GM13976 (cell line): ENCODE measurements at regions not wholly inside any gene's neighbourhood (a gene's known extent, or its start where the extent isn't known, plus 50 kb on each side); places are given as distances from the start of the nearest gene placed in this dataset.

Source experiments
- DNase-seq: peaks from one replicate; pipeline ENCODE4 v3.0.0; 2012; ENCODE audit warnings: low spot score
- in situ Hi-C: fragments of 300-500 bp; cut with MboI; formaldehyde crosslinking; loops from one replicate; pipeline ENCODE4 v1.12.0; 2022; ENCODE audit warnings: low sequenced_read_pairs, mixed read lengths, inconsistent platforms; ENCODE audit not compliant: unreplicated experiment
- TF ChIP-seq, protein P1 (sequence below): IDR thresholded peaks from 2 replicates; pipeline ENCODE4 v1.5.1; 2012; ENCODE audit warnings: borderline replicate concordance, mild to moderate bottlenecking; ENCODE audit not compliant: insufficient read depth; ENCODE audit errors: extremely low read depth, missing control alignments, control extremely low read depth

DNA sequence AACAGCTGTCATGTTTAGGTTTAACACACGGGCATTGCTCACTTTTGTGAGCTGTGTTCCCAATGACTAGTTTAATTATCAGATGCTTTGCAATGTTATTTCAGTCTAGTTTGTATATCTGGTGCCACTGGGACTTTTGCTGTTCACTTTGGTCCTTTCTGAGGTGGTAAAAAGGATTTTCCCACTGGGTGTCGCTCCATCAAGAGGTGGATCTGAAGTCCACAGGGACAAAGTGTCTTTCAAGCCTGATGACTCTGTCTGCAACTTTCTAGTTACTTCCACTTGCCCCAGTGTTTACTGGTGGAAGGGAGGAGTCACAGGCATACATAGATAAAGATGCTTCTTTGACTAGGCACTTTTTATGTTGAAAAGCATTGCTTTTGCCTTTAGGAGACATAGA is 242.2 kb downstream of the HGF start:
- no peak for DNase-seq
- in situ Hi-C loops: no loop called here
- TF ChIP-seq, protein P1, sequence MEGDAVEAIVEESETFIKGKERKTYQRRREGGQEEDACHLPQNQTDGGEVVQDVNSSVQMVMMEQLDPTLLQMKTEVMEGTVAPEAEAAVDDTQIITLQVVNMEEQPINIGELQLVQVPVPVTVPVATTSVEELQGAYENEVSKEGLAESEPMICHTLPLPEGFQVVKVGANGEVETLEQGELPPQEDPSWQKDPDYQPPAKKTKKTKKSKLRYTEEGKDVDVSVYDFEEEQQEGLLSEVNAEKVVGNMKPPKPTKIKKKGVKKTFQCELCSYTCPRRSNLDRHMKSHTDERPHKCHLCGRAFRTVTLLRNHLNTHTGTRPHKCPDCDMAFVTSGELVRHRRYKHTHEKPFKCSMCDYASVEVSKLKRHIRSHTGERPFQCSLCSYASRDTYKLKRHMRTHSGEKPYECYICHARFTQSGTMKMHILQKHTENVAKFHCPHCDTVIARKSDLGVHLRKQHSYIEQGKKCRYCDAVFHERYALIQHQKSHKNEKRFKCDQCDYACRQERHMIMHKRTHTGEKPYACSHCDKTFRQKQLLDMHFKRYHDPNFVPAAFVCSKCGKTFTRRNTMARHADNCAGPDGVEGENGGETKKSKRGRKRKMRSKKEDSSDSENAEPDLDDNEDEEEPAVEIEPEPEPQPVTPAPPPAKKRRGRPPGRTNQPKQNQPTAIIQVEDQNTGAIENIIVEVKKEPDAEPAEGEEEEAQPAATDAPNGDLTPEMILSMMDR: no peak

DNA sequence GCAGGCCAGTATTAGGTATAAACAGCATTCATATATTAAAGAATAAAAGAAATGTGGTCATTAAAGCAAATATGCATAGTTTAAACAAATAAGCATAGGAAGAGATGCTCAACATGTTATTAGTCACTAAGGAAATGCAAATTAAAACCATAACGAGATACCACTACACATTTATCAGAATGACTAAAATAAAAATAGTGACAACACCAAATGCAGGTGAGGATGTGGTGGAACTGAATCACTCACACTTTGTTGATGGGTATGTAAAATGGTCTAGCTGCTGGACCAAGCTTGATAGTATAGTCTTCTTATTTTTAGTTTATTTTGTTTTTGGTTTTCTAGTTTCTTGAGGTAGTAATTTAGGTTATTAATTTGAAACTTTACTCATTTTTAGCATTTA is 242.9 kb downstream of the HGF start:
- TF ChIP-seq, protein P1: no peak
- in situ Hi-C loops: no loop called here
- DNase-seq: no peak

DNA sequence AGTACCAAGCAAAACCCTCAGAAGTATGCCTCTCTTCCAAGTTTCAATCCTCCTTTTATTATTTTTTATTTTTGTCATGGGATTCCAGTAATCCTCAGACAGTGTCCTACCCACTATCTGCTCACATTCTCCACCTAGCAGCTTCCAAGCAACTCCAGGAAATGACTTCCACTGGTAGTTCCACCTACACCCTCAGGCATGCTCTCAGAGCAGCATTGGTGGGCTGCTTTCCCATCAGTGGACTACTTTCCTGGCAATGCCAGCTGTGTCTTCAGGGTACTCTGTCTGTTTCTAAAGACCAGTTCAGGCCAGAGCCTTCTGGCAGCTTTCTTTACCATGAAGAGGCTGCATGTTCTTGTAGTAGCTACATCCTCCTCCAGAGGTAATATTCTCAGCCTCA is 244.0 kb downstream of the HGF start:
- no peak for DNase-seq
- in situ Hi-C loops: no loop called here
- TF ChIP-seq, protein P1: no peak

DNA sequence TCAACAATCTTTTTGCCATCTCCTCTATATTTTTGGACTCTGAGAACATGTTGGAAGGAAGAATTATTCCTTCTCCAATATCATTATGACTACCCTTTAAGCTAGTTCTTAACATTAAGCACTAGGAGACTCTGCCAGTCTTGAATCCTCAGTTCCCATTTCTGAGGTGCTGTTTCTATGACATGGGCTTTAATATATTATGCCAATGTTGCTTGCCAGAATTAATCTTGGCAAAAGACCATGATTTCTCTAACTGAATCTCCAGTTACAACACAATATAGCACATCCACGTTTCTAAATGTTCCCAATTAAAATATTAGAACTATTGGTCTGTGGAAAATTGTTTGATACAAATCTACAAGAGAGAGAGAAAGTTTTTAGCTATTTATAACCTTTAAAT is 250.0 kb downstream of the HGF start:
- TF ChIP-seq, protein P1: no peak
- in situ Hi-C loops: no loop called here

DNA sequence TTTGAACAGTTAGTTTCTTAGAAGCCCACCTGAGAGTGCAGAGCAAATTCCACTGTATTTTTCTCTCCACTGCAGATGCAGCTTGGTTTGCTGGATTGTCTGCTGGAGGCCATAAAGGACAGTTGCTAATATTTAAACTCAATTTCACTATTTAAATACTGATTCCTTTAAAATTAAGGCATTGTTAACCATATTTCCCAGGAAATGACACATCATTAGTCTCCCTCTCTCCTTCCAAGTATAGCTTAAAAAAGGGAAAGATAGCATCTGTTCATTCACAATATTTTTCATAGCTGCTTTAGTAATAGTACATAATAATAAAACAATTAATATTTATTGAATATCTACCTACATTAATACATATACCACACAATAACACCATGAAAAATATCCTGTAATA is 252.9 kb downstream of the HGF start:
- TF ChIP-seq, protein P1: no peak
- in situ Hi-C loops: no loop called here
- DNase-seq: no peak

More for the DNA sequence above, 250.0 kb downstream of the HGF start:
- DNase-seq: no peak

DNA sequence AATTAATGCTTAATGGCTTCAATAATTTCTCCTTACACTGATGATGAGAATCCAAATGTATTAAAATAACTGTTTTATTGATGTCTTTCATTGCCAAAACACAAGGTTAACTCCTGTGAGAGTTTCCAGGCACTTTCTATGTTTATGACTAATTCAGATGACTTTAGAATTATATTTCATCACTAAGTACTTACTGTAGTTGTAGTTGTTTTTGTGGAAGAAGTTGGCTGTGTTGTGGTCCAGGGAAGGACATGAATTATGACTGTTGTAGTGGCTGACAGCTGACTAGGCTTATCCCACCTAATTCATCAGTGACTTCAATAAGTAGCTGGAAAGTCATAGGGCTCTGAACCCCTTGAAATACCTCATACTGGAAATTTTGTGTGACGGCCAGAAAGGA is 254.8 kb downstream of the HGF start:
- in situ Hi-C loops: no loop called here
- TF ChIP-seq, protein P1: no peak
- no peak for DNase-seq

DNA sequence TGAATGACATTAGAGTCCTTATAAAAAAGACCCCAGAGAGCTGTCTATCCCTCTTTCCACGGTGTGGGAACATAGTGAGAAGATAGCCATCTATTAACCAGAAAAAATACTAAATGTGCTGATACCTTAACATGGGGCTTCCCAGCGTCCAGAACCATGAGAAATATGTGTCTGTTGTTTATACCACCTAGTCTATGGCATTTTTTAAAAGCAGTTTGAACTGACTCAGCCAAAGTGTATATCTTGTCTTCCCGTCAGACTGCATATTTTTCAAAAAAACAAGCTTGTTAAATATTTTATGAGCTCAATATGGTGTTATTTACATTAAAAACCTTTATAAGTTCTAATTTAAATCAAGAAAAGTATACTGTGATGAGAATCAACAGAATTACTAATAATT is 255.3 kb downstream of the HGF start:
- in situ Hi-C loops: no loop called here
- DNase-seq: no peak
- TF ChIP-seq, protein P1: no peak
